ENCODE measurements at regions not wholly inside any gene's neighbourhood (a gene's known extent, or its start where the extent isn't known, plus 50 kb on each side); places are given as distances from the start of the nearest gene placed in this dataset.

DNA sequence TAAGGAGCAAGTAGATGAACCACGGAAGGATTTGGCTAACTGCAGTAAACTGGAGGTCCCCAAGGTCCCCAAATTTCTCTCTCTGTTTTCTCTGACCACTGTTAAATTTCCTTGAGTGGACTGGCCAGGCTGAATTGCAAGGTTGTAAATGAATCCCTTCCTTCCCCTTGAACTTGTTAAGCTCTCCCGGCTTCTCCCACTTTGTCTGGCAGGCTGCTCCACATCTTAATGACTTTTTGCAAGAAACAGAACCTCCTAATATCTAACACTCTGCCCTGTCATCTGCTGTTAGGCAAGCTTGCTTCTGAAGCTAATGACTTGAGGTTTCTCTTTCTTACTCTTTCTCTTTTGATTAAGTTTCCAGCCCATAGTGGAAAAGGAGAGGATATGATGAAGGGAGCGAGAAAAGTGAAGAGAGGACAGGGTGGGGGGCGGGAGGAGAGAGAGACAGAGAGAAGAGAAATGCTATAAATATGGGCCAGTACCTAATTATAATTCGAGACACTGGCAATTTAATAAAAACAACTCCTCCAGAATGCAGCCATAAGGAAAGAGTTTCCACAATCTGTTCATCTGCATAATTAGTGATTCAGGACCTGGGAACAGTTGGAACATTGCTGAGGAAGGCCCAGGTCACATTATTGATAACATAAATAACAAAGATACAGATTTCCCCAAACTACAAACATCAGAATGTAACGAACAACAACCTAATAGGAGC lies 437.3 kb upstream of the MPDZ start:
- Histone ChIP-seq H3K9ac (ENCODE audit: low read depth, low read length) (no peak overlapping the region), H3K36me3 (ENCODE audit: insufficient read depth, low read length) (no peaks in the 10 kb centered on the region), H3K27me3 (ENCODE audit: insufficient read depth, low read length) (no peaks in the 10 kb centered on the region)

GRCh38 chr9:13716090-13716489 lies 436.6 kb upstream of the MPDZ start:
- Histone ChIP-seq H3K9ac (ENCODE audit: low read depth, low read length) (no peak overlapping the region), H3K36me3 (ENCODE audit: insufficient read depth, low read length) (no peaks in the 10 kb centered on the region), H3K9me3 (ENCODE audit: insufficient read depth, low read depth, low read length) (no peaks in the 10 kb centered on the region), H3K4me1 (ENCODE audit: insufficient read depth, low read length) (peaks cover 25% of the 10 kb centered on the region), H3K27ac (ENCODE audit: low read depth, low read length) (no peak overlapping the region), H3K27me3 (ENCODE audit: insufficient read depth, low read length) (no peaks in the 10 kb centered on the region), H3K4me3 (ENCODE audit: low read length) (no peak overlapping the region)
- WGBS = 97% methylated on average over 1 of the region's 1 CpG

More for the DNA sequence above, 437.3 kb upstream of the MPDZ start:
- H3K27ac ChIP-seq (ENCODE audit: low read depth, low read length) = no peak overlapping the region
- H3K9me3 ChIP-seq (ENCODE audit: insufficient read depth, low read depth, low read length) = no peaks in the 10 kb centered on the region
- 88% methylated on average over 5 of the region's 6 CpGs for WGBS
- H3K4me1 ChIP-seq (ENCODE audit: insufficient read depth, low read length) = peaks cover 25% of the 10 kb centered on the region
- H3K4me3 ChIP-seq (ENCODE audit: low read length) = no peak overlapping the region

DNA sequence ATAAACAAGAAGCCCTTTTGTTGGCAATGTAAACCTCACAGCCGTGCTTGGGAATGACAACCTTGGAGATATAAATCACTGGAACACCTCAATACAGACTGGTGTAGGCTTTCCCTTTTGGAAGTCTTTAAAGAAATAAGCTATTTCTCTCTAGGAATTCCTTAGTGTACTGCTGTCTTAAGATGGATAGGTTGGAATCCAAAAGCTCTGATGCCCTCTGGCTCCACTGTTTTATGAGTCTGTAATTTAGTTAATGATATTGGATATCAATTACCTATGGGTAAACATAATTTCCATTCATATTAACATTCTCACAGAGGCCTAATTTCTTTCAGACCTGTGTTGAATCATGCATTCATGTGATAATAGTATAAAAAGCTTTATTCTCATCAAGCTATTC lies 435.9 kb upstream of the MPDZ start:
- no peak overlapping the region for H3K27ac ChIP-seq (ENCODE audit: low read depth, low read length)
- no peaks in the 10 kb centered on the region for H3K9me3 ChIP-seq (ENCODE audit: insufficient read depth, low read depth, low read length)
- peaks cover 25% of the 10 kb centered on the region for H3K4me1 ChIP-seq (ENCODE audit: insufficient read depth, low read length)
- H3K36me3 ChIP-seq (ENCODE audit: insufficient read depth, low read length) = no peaks in the 10 kb centered on the region
- 95% methylated on average over 1 of the region's 1 CpG for WGBS
- H3K4me3 ChIP-seq (ENCODE audit: low read length) = no peak overlapping the region
- no peaks in the 10 kb centered on the region for H3K27me3 ChIP-seq (ENCODE audit: insufficient read depth, low read length)
- no peak overlapping the region for H3K9ac ChIP-seq (ENCODE audit: low read depth, low read length)

DNA sequence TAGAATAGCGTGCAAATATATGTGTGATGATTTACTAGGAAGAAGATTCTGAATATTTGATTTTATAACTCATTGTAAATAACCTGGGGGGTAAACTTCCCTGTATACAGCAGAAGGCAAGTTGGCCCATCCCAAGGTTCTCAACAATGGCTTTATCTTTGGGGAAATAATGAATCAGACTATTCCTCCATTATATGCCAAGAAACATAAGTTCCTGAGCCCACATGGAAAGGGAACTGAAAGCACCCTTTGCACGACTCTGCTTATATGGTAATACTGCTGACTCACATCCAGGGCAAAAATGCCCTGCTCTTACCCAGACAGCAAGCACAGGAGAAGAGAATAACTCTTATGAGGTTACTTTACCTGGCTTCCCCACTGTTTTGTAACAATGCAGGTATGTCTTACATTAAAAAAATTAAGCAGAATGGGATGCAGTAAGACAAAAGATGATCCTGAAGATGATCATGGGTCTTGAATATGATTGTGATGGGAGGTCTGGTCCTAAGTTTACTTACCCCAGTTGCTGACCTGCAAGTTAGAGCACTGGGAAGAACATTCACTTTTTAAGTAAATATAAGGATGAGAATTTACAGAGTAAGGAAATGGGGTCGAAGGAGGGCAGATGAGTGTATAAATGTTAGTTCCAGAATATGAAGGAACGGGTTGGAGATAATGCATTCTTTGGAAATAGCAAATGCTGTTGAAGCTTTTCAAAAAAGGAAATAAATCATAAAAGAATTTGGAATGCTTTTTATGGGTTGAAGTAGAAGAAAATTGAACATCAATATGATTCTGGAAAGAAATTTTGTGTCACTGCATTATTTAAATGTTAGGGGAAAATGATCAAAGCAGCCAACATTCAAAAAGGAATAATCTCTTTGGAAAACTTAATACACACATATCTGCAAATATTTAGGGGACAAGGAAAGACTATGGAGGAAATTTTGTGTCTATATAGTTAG lies 428.4 kb upstream of the MPDZ start:
- Histone ChIP-seq H3K27me3 (ENCODE audit: insufficient read depth, low read length) (no peaks in the 10 kb centered on the region), H3K36me3 (ENCODE audit: insufficient read depth, low read length) (no peaks in the 10 kb centered on the region), H3K4me3 (ENCODE audit: low read length) (no peak overlapping the region), H3K9me3 (ENCODE audit: insufficient read depth, low read depth, low read length) (no peaks in the 10 kb centered on the region), H3K4me1 (ENCODE audit: insufficient read depth, low read length) (no peaks in the 10 kb centered on the region), H3K9ac (ENCODE audit: low read depth, low read length) (no peak overlapping the region), H3K27ac (ENCODE audit: low read depth, low read length) (no peak overlapping the region)
- WGBS = 86% methylated on average over 3 of the region's 4 CpGs

- Histone ChIP-seq H3K36me3 (ENCODE audit: insufficient read depth, low read length) (no peaks in the 10 kb centered on the region), H3K27me3 (ENCODE audit: insufficient read depth, low read length) (no peaks in the 10 kb centered on the region), H3K4me3 (ENCODE audit: low read length) (no peak overlapping the region), H3K4me1 (ENCODE audit: insufficient read depth, low read length) (no peaks in the 10 kb centered on the region), H3K27ac (ENCODE audit: low read depth, low read length) (no peak overlapping the region), H3K9ac (ENCODE audit: low read depth, low read length) (no peak overlapping the region), H3K9me3 (ENCODE audit: insufficient read depth, low read depth, low read length) (no peaks in the 10 kb centered on the region)
- 74% methylated on average over 6 of the region's 6 CpGs for WGBS
Measured at GRCh38 chr9:13705918-13706317, 426.4 kb upstream of the MPDZ start.

DNA sequence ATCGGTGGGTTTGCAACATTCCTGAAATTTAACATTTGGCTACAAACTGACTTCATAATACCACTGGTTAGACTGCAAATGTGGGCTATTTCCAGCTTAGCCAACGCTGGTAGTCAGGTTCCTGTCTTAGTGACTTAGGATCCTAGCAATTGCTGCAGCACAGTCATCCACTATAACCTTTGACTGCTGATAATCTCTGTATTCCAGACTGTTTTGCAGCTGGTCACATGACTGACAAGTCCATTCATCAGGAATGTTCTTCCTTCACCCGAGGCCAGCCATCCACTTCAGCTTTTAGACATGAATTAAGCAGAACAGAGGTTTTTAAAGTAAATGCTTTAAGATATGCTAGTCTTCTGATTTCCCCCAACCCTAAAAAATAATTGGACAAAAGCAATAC lies 425.9 kb upstream of the MPDZ start:
- Histone ChIP-seq H3K4me3 (ENCODE audit: low read length) (no peak overlapping the region), H3K27ac (ENCODE audit: low read depth, low read length) (no peak overlapping the region), H3K4me1 (ENCODE audit: insufficient read depth, low read length) (no peaks in the 10 kb centered on the region), H3K36me3 (ENCODE audit: insufficient read depth, low read length) (no peaks in the 10 kb centered on the region), H3K9me3 (ENCODE audit: insufficient read depth, low read depth, low read length) (no peaks in the 10 kb centered on the region), H3K27me3 (ENCODE audit: insufficient read depth, low read length) (no peaks in the 10 kb centered on the region), H3K9ac (ENCODE audit: low read depth, low read length) (no peak overlapping the region)
- WGBS = 87% methylated on average over 3 of the region's 3 CpGs

DNA sequence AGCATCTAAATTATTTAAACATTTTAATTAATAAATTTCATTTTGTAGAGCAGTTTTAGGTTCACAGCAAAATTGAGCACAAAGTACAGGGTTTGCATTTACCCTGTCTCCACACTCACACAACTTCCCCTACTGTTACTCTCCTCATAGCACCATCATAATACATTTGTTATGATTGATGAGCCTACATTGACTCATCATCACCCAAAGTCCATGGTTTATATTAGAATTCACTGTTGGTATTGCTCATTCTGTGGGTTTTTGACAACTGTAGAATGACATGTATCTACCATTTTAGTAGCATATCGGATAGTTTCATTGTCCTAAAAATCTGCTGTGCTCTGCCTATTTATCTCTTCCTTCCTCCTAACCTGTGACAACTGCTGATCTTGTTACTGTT lies 411.1 kb upstream of the MPDZ start:
- 95% methylated on average over 1 of the region's 1 CpG for WGBS
- Histone ChIP-seq H3K9ac (ENCODE audit: low read depth, low read length) (no peak overlapping the region), H3K27me3 (ENCODE audit: insufficient read depth, low read length) (no peaks in the 10 kb centered on the region), H3K4me1 (ENCODE audit: insufficient read depth, low read length) (peaks cover 10% of the 10 kb centered on the region), H3K9me3 (ENCODE audit: insufficient read depth, low read depth, low read length) (peaks cover 10% of the 10 kb centered on the region), H3K36me3 (ENCODE audit: insufficient read depth, low read length) (no peaks in the 10 kb centered on the region), H3K27ac (ENCODE audit: low read depth, low read length) (no peak overlapping the region), H3K4me3 (ENCODE audit: low read length) (no peak overlapping the region)

- no peak overlapping the region for H3K27ac ChIP-seq (ENCODE audit: low read depth, low read length)
- no peak overlapping the region for H3K9ac ChIP-seq (ENCODE audit: low read depth, low read length)
- H3K4me3 ChIP-seq (ENCODE audit: low read length) = no peak overlapping the region
- WGBS = no CpG with 5 or more reads among the region's 2 CpGs
- no peaks in the 10 kb centered on the region for H3K27me3 ChIP-seq (ENCODE audit: insufficient read depth, low read length)
- peaks cover 10% of the 10 kb centered on the region for H3K9me3 ChIP-seq (ENCODE audit: insufficient read depth, low read depth, low read length)
- H3K4me1 ChIP-seq (ENCODE audit: insufficient read depth, low read length) = peaks cover 10% of the 10 kb centered on the region
- no peaks in the 10 kb centered on the region for H3K36me3 ChIP-seq (ENCODE audit: insufficient read depth, low read length)
Measured at GRCh38 chr9:13689925-13690324, 410.4 kb upstream of the MPDZ start.

- Histone ChIP-seq H3K27me3 (ENCODE audit: insufficient read depth, low read length) (no peaks in the 10 kb centered on the region), H3K9ac (ENCODE audit: low read depth, low read length) (no peak overlapping the region), H3K36me3 (ENCODE audit: insufficient read depth, low read length) (no peaks in the 10 kb centered on the region), H3K4me3 (ENCODE audit: low read length) (no peak overlapping the region), H3K9me3 (ENCODE audit: insufficient read depth, low read depth, low read length) (peaks cover 10% of the 10 kb centered on the region), H3K27ac (ENCODE audit: low read depth, low read length) (peak overlapping the region; percentile 78; the same call in 1 of the 2 replicates), H3K4me1 (ENCODE audit: insufficient read depth, low read length) (peaks cover 10% of the 10 kb centered on the region)
- no CpG with 5 or more reads among the region's 1 CpG for WGBS
Measured at GRCh38 chr9:13688990-13689600, 409.6 kb upstream of the MPDZ start.

DNA sequence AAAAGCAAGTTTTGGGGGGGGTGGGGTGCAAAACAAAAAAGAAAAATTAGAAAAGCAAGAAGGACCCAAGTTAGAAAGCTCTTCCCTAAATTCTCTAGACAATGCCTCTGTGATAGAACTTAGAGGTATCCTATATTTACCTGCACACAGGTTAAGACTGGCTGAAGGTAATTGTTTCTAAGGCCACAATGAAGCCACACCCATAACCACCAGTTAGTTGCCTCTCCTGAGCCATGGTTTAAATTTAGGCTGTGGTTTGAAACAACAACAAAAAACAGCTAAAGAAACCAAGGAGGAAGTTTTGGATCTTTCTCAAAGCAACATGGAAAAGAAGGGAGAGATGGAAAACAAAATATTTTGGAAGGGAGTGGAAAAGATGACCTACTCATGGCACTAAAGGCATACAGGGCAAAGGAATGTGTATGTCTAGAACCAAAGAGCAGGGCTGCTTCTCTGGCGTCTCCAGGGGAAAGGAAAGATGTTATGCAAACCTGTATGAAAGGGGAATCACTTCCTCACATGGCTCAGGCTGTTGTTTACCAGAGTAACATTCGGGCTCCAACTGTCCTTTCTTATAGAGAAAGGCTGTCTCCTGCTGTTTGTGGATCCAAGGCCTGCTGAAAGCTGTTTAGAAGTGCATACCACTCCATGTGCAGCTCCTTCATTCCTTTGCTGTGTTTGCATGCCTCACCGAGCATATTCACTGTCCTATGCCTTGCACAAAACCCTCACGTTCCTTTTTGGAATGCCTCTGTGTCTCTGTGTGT lies 408.9 kb upstream of the MPDZ start:
- Histone ChIP-seq H3K36me3 (ENCODE audit: insufficient read depth, low read length) (no peaks in the 10 kb centered on the region), H3K9ac (ENCODE audit: low read depth, low read length) (no peak overlapping the region), H3K4me3 (ENCODE audit: low read length) (no peak overlapping the region), H3K9me3 (ENCODE audit: insufficient read depth, low read depth, low read length) (peaks cover 10% of the 10 kb centered on the region), H3K4me1 (ENCODE audit: insufficient read depth, low read length) (peaks cover 10% of the 10 kb centered on the region), H3K27ac (ENCODE audit: low read depth, low read length) (peak overlapping the region; percentile 78; the same call in 1 of the 2 replicates), H3K27me3 (ENCODE audit: insufficient read depth, low read length) (no peaks in the 10 kb centered on the region)
- 40% methylated on average over 4 of the region's 4 CpGs for WGBS
